HG03045 (cell line): ENCODE measurements at regions not wholly inside any gene's neighbourhood (a gene's known extent, or its start where the extent isn't known, plus 50 kb on each side); places are given as distances from the start of the nearest gene placed in this dataset.
"Not testable (repeated sequence)": the region's sequence is repeated elsewhere in the genome, so short reads cannot be mapped to it uniquely, and the experiment has no call there.

Experiments used
- ATAC-seq: cut with Tn5 transposase; IDR thresholded peaks from one replicate; pipeline ENCODE4 v1.9.1; 2021; ENCODE audit warnings: mild to moderate bottlenecking, moderate library complexity; ENCODE audit not compliant: unreplicated experiment

GRCh38 chr1:232422098-232422497 lies 207.8 kb downstream of the SIPA1L2 start:
- ATAC-seq, result no peak

- no peak for ATAC-seq
Measured at GRCh38 chr1:232421143-232421796, 208.7 kb downstream of the SIPA1L2 start.

GRCh38 chr1:232417636-232418248 lies 212.2 kb downstream of the SIPA1L2 start:
- ATAC-seq, result no peak

- no peak for ATAC-seq
Measured at GRCh38 chr1:232416026-232416568, 213.8 kb downstream of the SIPA1L2 start.

GRCh38 chr1:232415481-232415880 lies 214.5 kb downstream of the SIPA1L2 start:
- not testable (repeated sequence) for ATAC-seq

GRCh38 chr1:232414100-232414499 lies 215.8 kb downstream of the SIPA1L2 start:
- ATAC-seq, result no peak

GRCh38 chr1:232413674-232414073 lies 216.3 kb downstream of the SIPA1L2 start:
- no peak for ATAC-seq

- ATAC-seq, result no peak
Measured at GRCh38 chr1:232409584-232409983, 220.3 kb downstream of the SIPA1L2 start.

GRCh38 chr1:232407120-232407519 lies 222.8 kb downstream of the SIPA1L2 start:
- no peak for ATAC-seq

- ATAC-seq, result no peak
Measured at GRCh38 chr1:232405781-232406180, 224.2 kb downstream of the SIPA1L2 start.

- no peak for ATAC-seq
Measured at GRCh38 chr1:232404981-232405731, 224.8 kb downstream of the SIPA1L2 start.

- ATAC-seq, result no peak
Measured at GRCh38 chr1:232404227-232404626, 225.7 kb downstream of the SIPA1L2 start.

GRCh38 chr1:232403017-232403714 lies 226.8 kb downstream of the SIPA1L2 start:
- no peak for ATAC-seq

- ATAC-seq, result no peak
Measured at GRCh38 chr1:232398823-232399222, 231.1 kb downstream of the SIPA1L2 start.

- ATAC-seq, result no peak
Measured at GRCh38 chr1:232393444-232394146, 236.3 kb downstream of the SIPA1L2 start.

GRCh38 chr1:232393010-232393409 lies 236.9 kb downstream of the SIPA1L2 start:
- no peak for ATAC-seq

GRCh38 chr1:232390590-232390989 lies 239.3 kb downstream of the SIPA1L2 start:
- ATAC-seq, result no peak

GRCh38 chr1:232389744-232390143 lies 240.2 kb downstream of the SIPA1L2 start:
- ATAC-seq, result no peak

- ATAC-seq, result no peak
Measured at GRCh38 chr1:232388363-232388762, 241.6 kb downstream of the SIPA1L2 start.

- no peak for ATAC-seq
Measured at GRCh38 chr1:232386721-232387510, 243.0 kb downstream of the SIPA1L2 start.
